RWPE1 (cell line): ENCODE measurements at regions not wholly inside any gene's neighbourhood (a gene's known extent, or its start where the extent isn't known, plus 50 kb on each side); places are given as distances from the start of the nearest gene placed in this dataset.

ENCODE experiments used
- CTCF ChIA-PET: fragments of 350-600 bp; sonication (Branson Sonifier 250); formaldehyde crosslinking; extraction: SDS; loops from one replicate; lab custom pipeline; 2021; lab: Yijun Ruan, JAX
- POLR2A ChIA-PET: fragments of 400-600 bp; formaldehyde crosslinking; extraction: SDS; loops from one replicate; lab custom pipeline; 2020; ENCODE audit warnings: antibody characterized with exemption; ENCODE audit not compliant: low non-redundant PET; lab: Yijun Ruan, JAX
- DNase-seq: peaks from one replicate; pipeline ENCODE4 v3.0.0; 2012; ENCODE audit warnings: low spot score
- H3K27ac ChIP-seq: fragments of 450-650 bp; 2 replicates; pipeline ENCODE4 v1.5.1; 2017
- CTCF ChIP-seq: fragments of 450-650 bp; conservative IDR thresholded peaks from 2 replicates; pipeline ENCODE4 v1.5.1; 2017; ENCODE audit warnings: low read depth, mild to moderate bottlenecking

- no peak for DNase-seq
- no peak overlapping the region for H3K27ac ChIP-seq
- ChIA-PET POLR2A (no interaction called here), CTCF (no interaction called here)
- no peak for TF ChIP-seq CTCF
These were observed 78.4 kb upstream of the DISP3 start for GRCh38 chr1:11400567-11400966.

- H3K27ac ChIP-seq: no peak overlapping the region
- no peak for TF ChIP-seq CTCF
- DNase-seq: no peak
- POLR2A ChIA-PET: no interaction called here
- CTCF ChIA-PET: interaction anchor here (0.7 kb wide), 1 partner anchor 671 kb away, joined by 4 read pairs; no protein-coding TSS in a partner anchor
These were observed 72.1 kb upstream of the DISP3 start for GRCh38 chr1:11406845-11407244.

- CTCF ChIA-PET: interaction anchor here (0.6 to 0.7 kb wide), 2 partner anchors 13 to 672 kb away, joined by 3 to 4 read pairs; no protein-coding TSS in a partner anchor
- TF ChIP-seq CTCF: no peak
- POLR2A ChIA-PET: no interaction called here
- no peak for DNase-seq
- no peak overlapping the region for H3K27ac ChIP-seq
These were observed 71.5 kb upstream of the DISP3 start for GRCh38 chr1:11407301-11407994.

GRCh38 chr1:11412141-11412540, 66.8 kb upstream of the DISP3 start:
- CTCF ChIA-PET: no interaction called here
- no peak overlapping the region for H3K27ac ChIP-seq
- POLR2A ChIA-PET: no interaction called here
- TF ChIP-seq CTCF: no peak
- DNase-seq: no peak

- POLR2A ChIA-PET: no interaction called here
- no peak overlapping the region for H3K27ac ChIP-seq
- CTCF ChIA-PET: no interaction called here
- DNase-seq: no peak
- no peak for TF ChIP-seq CTCF
These were observed 65.0 kb upstream of the DISP3 start for GRCh38 chr1:11413986-11414391.

GRCh38 chr1:11414926-11415538, 63.9 kb upstream of the DISP3 start:
- ChIA-PET POLR2A (no interaction called here), CTCF (interaction anchor here (0.8 kb wide), 1 partner anchor 227 kb away, joined by 3 read pairs; no protein-coding TSS in a partner anchor)
- H3K27ac ChIP-seq: no peak overlapping the region
- no peak for DNase-seq
- TF ChIP-seq CTCF: no peak
